ENCODE measurements at regions not wholly inside any gene's neighbourhood (a gene's known extent, or its start where the extent isn't known, plus 50 kb on each side); places are given as distances from the start of the nearest gene placed in this dataset.
"Not testable (repeated sequence)": the region's sequence is repeated elsewhere in the genome, so short reads cannot be mapped to it uniquely, and the experiment has no call there.

- Histone ChIP-seq H3K27me3 (replicated peaks in 1 of 7) (no peaks in the 10 kb centered on the region), H3K9me3 (no peaks in the 10 kb centered on the region), H3K4me3 (no peak overlapping the region), H3K27ac (peak overlapping the region in 1 of 8 donors; percentile 91), H3K36me3 (no peaks in the 10 kb centered on the region), H3K4me1 (peaks cover 0 to 7% (median 0%) of the 10 kb centered on the region in 6 donors)
- TF ChIP-seq CTCF (IDR thresholded peaks at IDR 0.05 in 8 of 11, conservative IDR thresholded peaks at IDR 0.05 in 3 of 11) = no peak
- no peak for TF ChIP-seq POLR2AphosphoS5 (IDR thresholded peaks at IDR 0.05)
- no peak for TF ChIP-seq POLR2A (IDR thresholded peaks at IDR 0.05)
- DNase-seq = no peak
- 81 to 88% (median 85%) methylated on average over 3 of the region's 3 CpGs for WGBS, 5 donors
- intact Hi-C loops (cut with DNase I; ENCODE audit: low total_unique reads) = no loop called here
Observed at GRCh38 chr7:106369352-106369751, 84.6 kb upstream of the NAMPT start.

- Histone ChIP-seq H3K4me3 (peak overlapping the region in 1 of 8 donors; percentile 55), H3K27ac (peak overlapping the region in 6 of 8 donors; percentile 9 to 91 (median 66)), H3K36me3 (no peaks in the 10 kb centered on the region), H3K27me3 (replicated peaks in 1 of 7) (no peaks in the 10 kb centered on the region), H3K9me3 (no peaks in the 10 kb centered on the region), H3K4me1 (peaks cover 0 to 7% (median 0%) of the 10 kb centered on the region in 6 donors)
- no peak for DNase-seq
- 80 to 89% (median 86%) methylated on average over 3 of the region's 3 CpGs for WGBS, 5 donors
- intact Hi-C loops (cut with DNase I; ENCODE audit: low total_unique reads) = no loop called here
- no peak for TF ChIP-seq POLR2A (IDR thresholded peaks at IDR 0.05)
- TF ChIP-seq CTCF (IDR thresholded peaks at IDR 0.05 in 8 of 11, conservative IDR thresholded peaks at IDR 0.05 in 3 of 11) = no peak
- TF ChIP-seq POLR2AphosphoS5 (IDR thresholded peaks at IDR 0.05) = no peak
Observed at GRCh38 chr7:106367664-106368063, 82.9 kb upstream of the NAMPT start.

- WGBS, 5 donors = 49 to 73% (median 56%) methylated on average over 3 of the region's 3 CpGs
- Histone ChIP-seq H3K9me3 (no peaks in the 10 kb centered on the region), H3K36me3 (no peaks in the 10 kb centered on the region), H3K27ac (peak overlapping the region in 6 of 8 donors; percentile 9 to 91 (median 66)), H3K27me3 (replicated peaks in 1 of 7) (no peaks in the 10 kb centered on the region), H3K4me3 (peak overlapping the region in 1 of 8 donors; percentile 55), H3K4me1 (peaks cover 0 to 7% (median 0%) of the 10 kb centered on the region in 6 donors)
- intact Hi-C loops (cut with DNase I; ENCODE audit: low total_unique reads) = no loop called here
- TF ChIP-seq POLR2A (IDR thresholded peaks at IDR 0.05) (no peak), CTCF (IDR thresholded peaks at IDR 0.05 in 8 of 11, conservative IDR thresholded peaks at IDR 0.05 in 3 of 11) (peak in 7 of 11 experiments; percentile 15 to 61 (median 48)), POLR2AphosphoS5 (IDR thresholded peaks at IDR 0.05) (peak in 1 of 3 donors; percentile 63)
- peak; percentile 79 for DNase-seq
Observed at GRCh38 chr7:106367018-106367420, 82.2 kb upstream of the NAMPT start.

- Histone ChIP-seq H3K36me3 (no peaks in the 10 kb centered on the region), H3K4me1 (peaks cover 0 to 7% (median 0%) of the 10 kb centered on the region in 6 donors), H3K27me3 (replicated peaks in 1 of 7) (no peaks in the 10 kb centered on the region), H3K4me3 (peak overlapping the region in 1 of 8 donors; percentile 55), H3K9me3 (no peaks in the 10 kb centered on the region), H3K27ac (peak overlapping the region in 7 of 8 donors; percentile 30 to 91 (median 69))
- peak; percentile 79 for DNase-seq
- intact Hi-C loops (cut with DNase I; ENCODE audit: low total_unique reads) = no loop called here
- TF ChIP-seq POLR2AphosphoS5 (IDR thresholded peaks at IDR 0.05) (peak in 1 of 3 donors; percentile 81), POLR2A (IDR thresholded peaks at IDR 0.05) (no peak), CTCF (IDR thresholded peaks at IDR 0.05 in 8 of 11, conservative IDR thresholded peaks at IDR 0.05 in 3 of 11) (no peak)
- WGBS, 5 donors = 46 to 55% (median 49%) methylated on average over 3 of the region's 3 CpGs
Observed at GRCh38 chr7:106365252-106366005, 80.6 kb upstream of the NAMPT start.

DNA sequence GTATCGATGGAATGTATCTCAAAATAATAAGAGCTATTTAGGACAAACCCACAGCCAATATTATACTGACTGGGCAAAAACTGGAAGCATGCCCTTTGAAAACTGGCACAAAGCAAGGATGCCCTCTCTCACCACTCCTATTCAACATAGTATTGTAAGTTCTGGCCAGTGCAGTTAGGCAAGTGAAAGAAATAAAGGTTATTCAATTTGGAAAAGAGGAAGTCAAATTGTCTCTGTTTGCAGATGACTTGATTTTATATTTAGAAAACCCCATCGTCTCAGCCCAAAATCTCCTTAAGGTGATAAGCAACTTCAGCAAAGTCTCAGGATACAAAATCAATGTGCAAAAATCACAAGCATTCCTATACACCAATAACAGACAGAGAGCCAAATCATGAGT lies 77.7 kb upstream of the NAMPT start:
- H3K27ac ChIP-seq; H3K27me3 ChIP-seq (replicated peaks in 1 of 7); H3K9me3 ChIP-seq; DNase-seq; H3K36me3 ChIP-seq; H3K4me3 ChIP-seq; intact Hi-C loops (cut with DNase I; ENCODE audit: low total_unique reads): not testable (repeated sequence)
- WGBS, 5 donors = 62 to 74% (median 68%) methylated on average over 2 of the region's 2 CpGs
- peaks cover 0 to 17% (median 1%) of the 10 kb centered on the region in 6 donors for H3K4me1 ChIP-seq

Measured in spleen (tissue), 11 donors.